ENCODE measurements at regions not wholly inside any gene's neighbourhood (a gene's known extent, or its start where the extent isn't known, plus 50 kb on each side); places are given as distances from the start of the nearest gene placed in this dataset.

DNA sequence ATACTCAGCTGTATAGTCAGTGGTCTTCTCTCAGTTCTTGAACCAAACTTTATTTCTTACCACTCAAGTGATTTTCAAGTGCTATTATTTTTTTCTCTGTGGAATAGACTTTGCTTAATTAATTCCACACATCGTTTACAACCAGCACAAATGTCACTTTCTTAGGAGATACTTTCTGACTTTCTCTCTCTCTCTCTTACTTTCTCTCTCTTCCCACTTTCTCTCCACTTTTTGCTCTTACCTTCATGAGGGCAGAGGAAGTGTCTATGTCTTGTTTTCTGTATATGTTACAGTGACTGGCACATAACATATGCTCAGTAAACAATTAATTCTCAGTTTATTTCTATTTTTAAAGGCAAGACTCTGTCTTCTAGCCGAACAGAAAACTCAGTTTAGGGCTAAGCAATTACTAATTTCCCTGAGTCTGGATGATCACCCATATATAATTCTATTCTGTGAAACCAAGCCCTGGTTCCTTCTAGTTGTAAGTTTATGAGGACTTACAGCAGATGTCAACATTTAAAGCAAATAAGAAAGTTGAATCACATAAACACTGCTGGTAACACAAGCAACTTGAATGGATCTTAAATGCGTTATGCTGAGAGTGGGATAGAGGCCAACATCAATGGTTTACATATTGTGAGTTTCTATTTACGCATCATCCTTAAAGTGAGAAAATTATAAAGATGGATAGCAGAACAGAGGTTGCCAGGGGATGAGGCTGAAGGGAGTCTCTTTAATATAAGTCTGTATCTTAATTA, 791.4 kb downstream of the MTRR start:
- no peaks in the 10 kb centered on the region for H3K36me3 ChIP-seq
- 63% methylated on average over 4 of the region's 4 CpGs for WGBS
- intact Hi-C loops (cut with DNase I), result no loop called here
- no peaks in the 10 kb centered on the region for H3K9me3 ChIP-seq
- H3K4me3 ChIP-seq, result no peak overlapping the region
- H3K4me1 ChIP-seq (replicated peaks), result no peaks in the 10 kb centered on the region
- DNase-seq (ENCODE audit: low spot score), result no peak
- no peaks in the 10 kb centered on the region for H3K27me3 ChIP-seq (replicated peaks; ENCODE audit: insufficient read depth)
- H3K27ac ChIP-seq, result no peak overlapping the region
- TF ChIP-seq, protein P1, sequence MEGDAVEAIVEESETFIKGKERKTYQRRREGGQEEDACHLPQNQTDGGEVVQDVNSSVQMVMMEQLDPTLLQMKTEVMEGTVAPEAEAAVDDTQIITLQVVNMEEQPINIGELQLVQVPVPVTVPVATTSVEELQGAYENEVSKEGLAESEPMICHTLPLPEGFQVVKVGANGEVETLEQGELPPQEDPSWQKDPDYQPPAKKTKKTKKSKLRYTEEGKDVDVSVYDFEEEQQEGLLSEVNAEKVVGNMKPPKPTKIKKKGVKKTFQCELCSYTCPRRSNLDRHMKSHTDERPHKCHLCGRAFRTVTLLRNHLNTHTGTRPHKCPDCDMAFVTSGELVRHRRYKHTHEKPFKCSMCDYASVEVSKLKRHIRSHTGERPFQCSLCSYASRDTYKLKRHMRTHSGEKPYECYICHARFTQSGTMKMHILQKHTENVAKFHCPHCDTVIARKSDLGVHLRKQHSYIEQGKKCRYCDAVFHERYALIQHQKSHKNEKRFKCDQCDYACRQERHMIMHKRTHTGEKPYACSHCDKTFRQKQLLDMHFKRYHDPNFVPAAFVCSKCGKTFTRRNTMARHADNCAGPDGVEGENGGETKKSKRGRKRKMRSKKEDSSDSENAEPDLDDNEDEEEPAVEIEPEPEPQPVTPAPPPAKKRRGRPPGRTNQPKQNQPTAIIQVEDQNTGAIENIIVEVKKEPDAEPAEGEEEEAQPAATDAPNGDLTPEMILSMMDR (IDR thresholded peaks at IDR 0.05), result no peak
- TF ChIP-seq POLR2AphosphoS5 (IDR thresholded peaks at IDR 0.05) (no peak), POLR2A (IDR thresholded peaks at IDR 0.05) (no peak)

DNA sequence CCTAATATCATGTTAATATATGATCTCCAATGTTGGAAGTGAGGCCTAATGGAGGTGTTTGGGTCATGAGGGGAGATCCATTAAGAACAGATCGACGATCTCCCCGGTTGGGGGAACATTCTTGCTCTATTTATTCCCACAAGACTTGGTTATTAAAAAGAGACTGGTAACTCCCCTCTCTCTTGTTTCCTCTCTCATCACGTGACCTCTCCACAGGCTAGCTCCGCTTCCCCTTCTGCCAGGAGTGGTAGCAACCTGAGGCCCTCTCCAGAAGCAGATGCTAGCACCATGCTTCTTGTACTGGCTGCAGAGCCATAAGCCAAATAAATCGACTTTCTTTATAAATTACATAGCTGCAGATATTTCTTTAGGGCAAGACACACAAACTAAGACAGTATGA, 794.4 kb downstream of the MTRR start:
- Histone ChIP-seq H3K27me3 (replicated peaks; ENCODE audit: insufficient read depth) (no peaks in the 10 kb centered on the region), H3K9me3 (no peaks in the 10 kb centered on the region), H3K36me3 (no peaks in the 10 kb centered on the region), H3K4me1 (replicated peaks) (no peaks in the 10 kb centered on the region), H3K27ac (no peak overlapping the region), H3K4me3 (no peak overlapping the region)
- no peak for DNase-seq (ENCODE audit: low spot score)
- 89% methylated on average over 6 of the region's 6 CpGs for WGBS
- intact Hi-C loops (cut with DNase I), result no loop called here
- TF ChIP-seq POLR2AphosphoS5 (IDR thresholded peaks at IDR 0.05), result no peak
- TF ChIP-seq, protein P1 (IDR thresholded peaks at IDR 0.05), result no peak
- no peak for TF ChIP-seq POLR2A (IDR thresholded peaks at IDR 0.05)

DNA sequence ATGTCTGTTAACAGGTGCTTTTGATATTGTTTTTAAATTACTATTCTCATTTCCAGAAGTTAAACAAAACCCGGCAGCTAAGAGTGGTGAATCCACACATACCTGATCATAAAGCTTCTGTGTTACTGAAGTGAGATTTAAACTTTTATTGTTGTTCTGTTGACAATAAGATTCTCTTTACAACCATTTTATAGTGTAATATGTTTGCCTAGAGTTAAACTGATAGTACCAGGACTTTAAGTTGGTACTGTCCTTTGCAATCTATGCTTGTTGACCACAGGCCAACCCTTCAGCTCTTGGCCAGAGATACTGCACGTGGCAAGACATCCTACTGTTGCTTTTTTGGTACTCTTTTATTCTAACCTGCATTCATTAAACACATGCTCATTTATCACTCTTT, 806.2 kb downstream of the MTRR start:
- Histone ChIP-seq H3K9me3 (no peaks in the 10 kb centered on the region), H3K4me3 (no peak overlapping the region), H3K27me3 (replicated peaks; ENCODE audit: insufficient read depth) (no peaks in the 10 kb centered on the region), H3K36me3 (no peaks in the 10 kb centered on the region), H3K27ac (no peak overlapping the region), H3K4me1 (replicated peaks) (no peaks in the 10 kb centered on the region)
- TF ChIP-seq, protein P1 (IDR thresholded peaks at IDR 0.05), result no peak
- TF ChIP-seq POLR2A (IDR thresholded peaks at IDR 0.05) (no peak), POLR2AphosphoS5 (IDR thresholded peaks at IDR 0.05) (no peak)
- intact Hi-C loops (cut with DNase I), result no loop called here
- DNase-seq (ENCODE audit: low spot score), result no peak
- 33% methylated on average over 2 of the region's 2 CpGs for WGBS

DNA sequence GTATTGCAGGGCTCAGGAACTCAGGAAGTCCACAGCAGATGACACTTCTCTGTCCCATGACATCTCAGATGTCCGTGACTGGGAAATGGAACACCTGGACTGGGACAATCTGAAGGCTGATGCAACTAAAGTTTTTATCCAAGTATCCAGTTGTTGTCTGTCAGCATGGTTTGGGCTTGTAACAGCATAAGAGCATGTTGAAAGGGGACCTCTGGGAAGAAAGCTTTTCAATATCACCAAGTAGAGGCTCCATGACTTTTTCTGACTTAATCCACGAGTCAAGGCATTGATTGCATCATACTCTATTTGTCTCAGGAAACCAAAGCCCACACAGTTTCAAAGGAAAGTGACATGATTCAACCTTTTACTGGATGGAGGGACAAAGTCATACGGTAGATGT, 807.7 kb downstream of the MTRR start:
- Histone ChIP-seq H3K27me3 (replicated peaks; ENCODE audit: insufficient read depth) (no peaks in the 10 kb centered on the region), H3K9me3 (no peaks in the 10 kb centered on the region), H3K4me1 (replicated peaks) (no peaks in the 10 kb centered on the region), H3K27ac (no peak overlapping the region), H3K4me3 (no peak overlapping the region), H3K36me3 (no peaks in the 10 kb centered on the region)
- intact Hi-C loops (cut with DNase I), result no loop called here
- TF ChIP-seq, protein P1 (IDR thresholded peaks at IDR 0.05), result no peak
- TF ChIP-seq POLR2AphosphoS5 (IDR thresholded peaks at IDR 0.05) (no peak), POLR2A (IDR thresholded peaks at IDR 0.05) (no peak)
- WGBS, result 54% methylated on average over 3 of the region's 3 CpGs
- DNase-seq (ENCODE audit: low spot score), result no peak

DNA sequence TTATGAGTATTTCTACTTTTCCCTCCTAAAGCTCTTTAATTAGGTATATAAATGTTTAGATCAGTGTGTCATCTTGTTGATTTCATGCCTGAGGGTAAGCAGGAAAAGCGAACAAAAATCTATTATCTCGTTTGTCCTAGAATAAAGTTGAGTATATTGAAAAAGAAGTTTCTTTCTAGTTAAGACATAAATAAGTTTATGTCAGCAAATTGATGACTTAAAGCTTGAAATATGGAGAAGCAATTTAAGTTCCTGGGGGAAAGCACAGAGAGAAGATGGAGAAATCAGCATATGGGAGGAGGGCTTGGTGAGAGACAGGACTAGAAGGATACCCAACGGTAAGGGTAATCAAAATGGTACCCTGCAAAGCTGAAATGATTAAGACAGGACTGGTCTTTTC, 813.4 kb downstream of the MTRR start:
- DNase-seq (ENCODE audit: low spot score), result no peak
- intact Hi-C loops (cut with DNase I), result no loop called here
- no peak overlapping the region for H3K4me3 ChIP-seq
- TF ChIP-seq POLR2AphosphoS5 (IDR thresholded peaks at IDR 0.05) (no peak), POLR2A (IDR thresholded peaks at IDR 0.05) (no peak)
- TF ChIP-seq, protein P1 (IDR thresholded peaks at IDR 0.05), result no peak
- no peak overlapping the region for H3K27ac ChIP-seq
- H3K27me3 ChIP-seq (replicated peaks; ENCODE audit: insufficient read depth), result no peaks in the 10 kb centered on the region
- no peaks in the 10 kb centered on the region for H3K4me1 ChIP-seq (replicated peaks)
- 84% methylated on average over 3 of the region's 3 CpGs for WGBS
- H3K9me3 ChIP-seq, result no peaks in the 10 kb centered on the region
- no peaks in the 10 kb centered on the region for H3K36me3 ChIP-seq
